ENCODE measurements at regions not wholly inside any gene's neighbourhood (a gene's known extent, or its start where the extent isn't known, plus 50 kb on each side); places are given as distances from the start of the nearest gene placed in this dataset.

GRCh38 chr7:82623812-82624211 lies 180.2 kb upstream of the CACNA2D1 start:
- no peaks in the 10 kb centered on the region for H3K4me1 ChIP-seq (ENCODE audit: control insufficient read depth in 1 of 2, insufficient read depth in 2 of 2, low read length in 2 of 2)
- Mint-ChIP-seq H3K4me3 (no peak overlapping the region), H3K4me1 (no peaks in the 10 kb centered on the region), H3K9me3 (peaks cover 0 to 2% (median 0%) of the 10 kb centered on the region in 7 donors), H3K27me3 (ENCODE audit: low read depth in 3 of 3) (peaks cover 0 to 2% (median 0%) of the 10 kb centered on the region in 3 donors), H3K27ac (no peak overlapping the region), H3K36me3 (no peaks in the 10 kb centered on the region)
- no peak overlapping the region for H3K4me3 ChIP-seq (replicated peaks in 1 of 3; ENCODE audit: low read depth in 2 of 3, low read length in 3 of 3)
- intact Hi-C loops (cut with micrococcal nuclease): no loop called here
- H3K27ac ChIP-seq (ENCODE audit: low read depth in 1 of 2, low read length in 2 of 2): no peak overlapping the region
- no peaks in the 10 kb centered on the region for H3K79me2 ChIP-seq (ENCODE audit: insufficient read depth, low read length)
- H3K36me3 ChIP-seq (replicated peaks in 1 of 2; ENCODE audit: control insufficient read depth in 1 of 2, insufficient read depth in 2 of 2, low read length in 2 of 2): no peaks in the 10 kb centered on the region
- no peak for DNase-seq
- no peaks in the 10 kb centered on the region for H3K27me3 ChIP-seq (ENCODE audit: control insufficient read depth in 2 of 2, insufficient read depth in 2 of 2, low read length in 2 of 2)
- H4K20me1 ChIP-seq (ENCODE audit: insufficient read depth, low read length): no peaks in the 10 kb centered on the region
- no peaks in the 10 kb centered on the region for H3K9me3 ChIP-seq (replicated peaks in 1 of 2; ENCODE audit: control insufficient read depth in 1 of 2, insufficient read depth in 1 of 2, low read length in 2 of 2)
- TF ChIP-seq, protein P1, sequence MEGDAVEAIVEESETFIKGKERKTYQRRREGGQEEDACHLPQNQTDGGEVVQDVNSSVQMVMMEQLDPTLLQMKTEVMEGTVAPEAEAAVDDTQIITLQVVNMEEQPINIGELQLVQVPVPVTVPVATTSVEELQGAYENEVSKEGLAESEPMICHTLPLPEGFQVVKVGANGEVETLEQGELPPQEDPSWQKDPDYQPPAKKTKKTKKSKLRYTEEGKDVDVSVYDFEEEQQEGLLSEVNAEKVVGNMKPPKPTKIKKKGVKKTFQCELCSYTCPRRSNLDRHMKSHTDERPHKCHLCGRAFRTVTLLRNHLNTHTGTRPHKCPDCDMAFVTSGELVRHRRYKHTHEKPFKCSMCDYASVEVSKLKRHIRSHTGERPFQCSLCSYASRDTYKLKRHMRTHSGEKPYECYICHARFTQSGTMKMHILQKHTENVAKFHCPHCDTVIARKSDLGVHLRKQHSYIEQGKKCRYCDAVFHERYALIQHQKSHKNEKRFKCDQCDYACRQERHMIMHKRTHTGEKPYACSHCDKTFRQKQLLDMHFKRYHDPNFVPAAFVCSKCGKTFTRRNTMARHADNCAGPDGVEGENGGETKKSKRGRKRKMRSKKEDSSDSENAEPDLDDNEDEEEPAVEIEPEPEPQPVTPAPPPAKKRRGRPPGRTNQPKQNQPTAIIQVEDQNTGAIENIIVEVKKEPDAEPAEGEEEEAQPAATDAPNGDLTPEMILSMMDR (IDR thresholded peaks at IDR 0.05): no peak
- no peak overlapping the region for H2AFZ ChIP-seq (ENCODE audit: insufficient read depth, low read depth, low read length, poor library complexity, severe bottlenecking)
- no peak overlapping the region for H3K9ac ChIP-seq (ENCODE audit: insufficient read depth, low read length, poor library complexity, severe bottlenecking)
- no peak overlapping the region for H3K4me2 ChIP-seq (replicated peaks; ENCODE audit: extremely low read depth, low read length, poor library complexity, severe bottlenecking)

GRCh38 chr7:82617156-82617555 lies 173.6 kb upstream of the CACNA2D1 start:
- WGBS (ENCODE audit: insufficient coverage): no CpG with 5 or more reads among the region's 1 CpG

More at GRCh38 chr7:82617156-82617555, 173.6 kb upstream of the CACNA2D1 start:
- no peak overlapping the region for H3K9ac ChIP-seq (ENCODE audit: insufficient read depth, low read length, poor library complexity, severe bottlenecking)
- H3K4me3 Mint-ChIP-seq: no peak overlapping the region
- no peak overlapping the region for H2AFZ ChIP-seq (ENCODE audit: insufficient read depth, low read depth, low read length, poor library complexity, severe bottlenecking)
- no peaks in the 10 kb centered on the region for H3K79me2 ChIP-seq (ENCODE audit: insufficient read depth, low read length)
- no peak for DNase-seq
- H3K27me3 ChIP-seq (ENCODE audit: control insufficient read depth in 2 of 2, insufficient read depth in 2 of 2, low read length in 2 of 2): no peaks in the 10 kb centered on the region
- no peak overlapping the region for H3K4me3 ChIP-seq (replicated peaks in 1 of 3; ENCODE audit: low read depth in 2 of 3, low read length in 3 of 3)
- no peak overlapping the region for H3K27ac Mint-ChIP-seq
- peaks cover 2 to 4% (median 2%) of the 10 kb centered on the region in 3 donors for H3K27me3 Mint-ChIP-seq (ENCODE audit: low read depth in 3 of 3)
- H3K9me3 Mint-ChIP-seq: peaks cover 6 to 17% (median 10%) of the 10 kb centered on the region in 7 donors
- no peaks in the 10 kb centered on the region for H3K36me3 ChIP-seq (replicated peaks in 1 of 2; ENCODE audit: control insufficient read depth in 1 of 2, insufficient read depth in 2 of 2, low read length in 2 of 2)
- peaks cover 23% of the 10 kb centered on the region for H3K4me1 Mint-ChIP-seq
- intact Hi-C loops (cut with micrococcal nuclease): no loop called here
- H3K4me2 ChIP-seq (replicated peaks; ENCODE audit: extremely low read depth, low read length, poor library complexity, severe bottlenecking): no peak overlapping the region
- H3K36me3 Mint-ChIP-seq: peaks cover 0 to 8% of the 10 kb centered on the region in 2 donors
- peaks cover 0 to 4% of the 10 kb centered on the region in 2 donors for H3K9me3 ChIP-seq (replicated peaks in 1 of 2; ENCODE audit: control insufficient read depth in 1 of 2, insufficient read depth in 1 of 2, low read length in 2 of 2)
- H4K20me1 ChIP-seq (ENCODE audit: insufficient read depth, low read length): no peaks in the 10 kb centered on the region
- H3K27ac ChIP-seq (ENCODE audit: low read depth in 1 of 2, low read length in 2 of 2): no peak overlapping the region
- TF ChIP-seq, protein P1 (IDR thresholded peaks at IDR 0.05): no peak
- peaks cover 16 to 19% of the 10 kb centered on the region in 2 donors for H3K4me1 ChIP-seq (ENCODE audit: control insufficient read depth in 1 of 2, insufficient read depth in 2 of 2, low read length in 2 of 2)
